ENCODE measurements at regions not wholly inside any gene's neighbourhood (a gene's known extent, or its start where the extent isn't known, plus 50 kb on each side); places are given as distances from the start of the nearest gene placed in this dataset.
"Not testable (repeated sequence)": the region's sequence is repeated elsewhere in the genome, so short reads cannot be mapped to it uniquely, and the experiment has no call there.

DNA sequence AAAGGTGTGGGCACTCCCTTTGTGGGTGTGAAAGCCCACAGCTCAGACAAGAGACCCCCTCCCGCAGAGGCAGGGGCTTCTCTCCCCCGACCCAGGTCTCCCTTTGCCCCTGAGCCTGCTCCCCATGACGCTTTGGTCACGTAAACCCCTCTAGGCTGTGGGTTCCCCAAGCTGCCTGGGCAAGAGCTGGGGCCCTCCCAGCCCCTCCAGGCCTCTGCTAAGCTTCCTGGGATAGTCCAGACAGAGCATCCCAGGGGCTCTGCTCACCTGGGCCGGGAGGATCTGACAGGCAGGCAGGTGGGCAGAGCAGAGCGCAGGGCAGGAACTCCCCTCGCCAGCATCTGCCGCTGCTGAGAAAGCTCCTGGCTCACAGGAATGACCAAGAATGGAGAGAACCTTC is 177.3 kb downstream of the BANP start:
- FAIRE-seq = no peak

DNA sequence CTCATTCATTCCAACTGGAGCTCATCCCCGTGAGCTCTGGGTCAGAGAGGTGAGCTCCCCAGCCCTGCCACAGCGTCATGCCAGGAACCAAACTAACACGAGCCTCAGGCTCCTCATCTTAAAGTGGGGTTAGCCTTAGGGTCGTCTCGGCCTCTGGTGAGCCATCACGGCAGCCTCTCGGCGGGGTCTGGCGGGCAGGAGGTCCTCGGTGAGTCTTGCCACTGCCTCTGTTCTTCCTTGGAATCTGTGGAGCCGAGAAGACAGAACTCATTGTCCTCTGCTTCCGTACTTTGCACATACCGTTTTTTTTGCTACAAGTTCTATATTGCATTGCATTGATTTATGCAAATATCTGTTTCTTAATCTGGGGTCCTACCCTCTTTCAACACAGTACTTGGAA is 177.9 kb downstream of the BANP start:
- not testable (repeated sequence) for FAIRE-seq

DNA sequence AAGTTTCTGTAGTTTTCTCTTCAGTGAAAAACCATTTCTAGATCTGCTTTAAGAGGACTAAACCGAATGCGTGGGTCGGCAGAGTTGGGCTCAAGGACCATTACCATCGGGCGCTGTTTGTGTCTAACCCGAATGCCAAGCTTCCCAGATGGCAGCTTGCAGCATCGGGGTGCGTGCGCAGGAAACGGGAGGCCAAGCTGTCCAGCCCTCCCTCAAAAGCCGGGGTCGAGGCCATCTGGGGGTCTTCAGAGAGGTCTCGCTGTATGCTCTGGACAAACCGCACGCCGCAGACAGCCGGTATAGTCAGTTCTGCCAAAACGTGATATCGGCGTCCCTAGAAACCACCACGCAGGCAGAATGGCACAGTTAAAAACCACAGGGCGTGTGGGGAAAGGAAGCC is 178.8 kb downstream of the BANP start:
- FAIRE-seq = no peak

DNA sequence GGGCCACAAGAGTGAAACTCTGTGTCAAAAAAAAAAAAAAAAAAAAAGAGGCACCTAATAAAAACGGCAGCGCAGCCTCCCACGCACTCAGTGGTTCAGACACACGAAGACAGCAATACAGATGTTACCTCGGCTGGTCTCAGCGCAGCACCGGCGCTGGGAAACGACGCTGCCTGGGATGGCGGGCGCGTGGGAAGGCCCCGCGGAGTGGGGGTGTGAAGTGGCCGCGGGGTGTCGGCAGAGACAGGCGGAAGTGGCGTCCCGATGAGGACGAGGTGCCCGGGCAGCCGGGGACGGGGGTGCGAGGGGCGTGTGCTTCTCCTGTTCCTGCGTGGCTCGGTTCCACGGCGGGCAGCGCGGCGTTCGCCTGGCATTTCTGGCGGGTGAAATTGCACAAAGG is 179.4 kb downstream of the BANP start:
- no peak for FAIRE-seq

DNA sequence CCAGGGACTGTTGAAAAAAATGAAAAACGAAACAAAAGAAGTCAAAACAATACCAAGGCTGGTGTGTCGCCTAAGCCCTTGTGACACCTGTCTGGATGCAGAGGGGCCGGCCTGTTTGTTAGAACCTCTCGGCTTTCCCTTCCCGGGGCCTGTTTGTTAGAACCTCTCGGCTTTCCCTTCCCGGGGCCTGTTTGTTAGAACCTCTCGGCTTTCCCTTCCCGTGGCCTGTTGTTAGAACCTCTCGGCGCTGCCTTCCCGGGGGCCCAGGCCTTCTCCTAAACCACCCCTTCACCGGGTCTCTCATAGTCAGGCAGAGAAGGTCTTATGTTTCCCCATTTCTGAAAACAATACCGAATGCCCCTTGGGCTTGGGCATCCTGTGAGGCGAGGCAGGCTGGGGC is 180.0 kb downstream of the BANP start:
- FAIRE-seq = no peak

DNA sequence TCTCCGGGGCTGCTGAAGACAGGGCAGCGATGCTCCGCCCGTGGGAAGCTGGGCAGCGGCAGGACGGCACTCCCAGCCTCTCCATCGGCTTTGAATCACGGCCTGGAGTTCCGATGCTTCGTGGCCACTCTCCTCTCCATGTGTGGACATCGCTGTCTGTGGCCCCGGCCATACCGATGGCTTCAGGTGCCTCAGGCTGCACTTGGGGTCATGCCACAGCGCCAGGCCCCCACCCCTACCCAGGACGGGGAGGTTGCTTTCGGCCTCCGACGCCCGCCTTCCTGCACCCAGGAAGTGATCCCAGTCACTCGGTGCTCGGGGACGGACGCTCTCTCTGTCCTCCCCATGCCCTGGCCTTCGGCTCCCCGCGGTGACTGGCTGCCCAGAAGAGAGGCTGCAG is 180.7 kb downstream of the BANP start:
- FAIRE-seq = no peak

DNA sequence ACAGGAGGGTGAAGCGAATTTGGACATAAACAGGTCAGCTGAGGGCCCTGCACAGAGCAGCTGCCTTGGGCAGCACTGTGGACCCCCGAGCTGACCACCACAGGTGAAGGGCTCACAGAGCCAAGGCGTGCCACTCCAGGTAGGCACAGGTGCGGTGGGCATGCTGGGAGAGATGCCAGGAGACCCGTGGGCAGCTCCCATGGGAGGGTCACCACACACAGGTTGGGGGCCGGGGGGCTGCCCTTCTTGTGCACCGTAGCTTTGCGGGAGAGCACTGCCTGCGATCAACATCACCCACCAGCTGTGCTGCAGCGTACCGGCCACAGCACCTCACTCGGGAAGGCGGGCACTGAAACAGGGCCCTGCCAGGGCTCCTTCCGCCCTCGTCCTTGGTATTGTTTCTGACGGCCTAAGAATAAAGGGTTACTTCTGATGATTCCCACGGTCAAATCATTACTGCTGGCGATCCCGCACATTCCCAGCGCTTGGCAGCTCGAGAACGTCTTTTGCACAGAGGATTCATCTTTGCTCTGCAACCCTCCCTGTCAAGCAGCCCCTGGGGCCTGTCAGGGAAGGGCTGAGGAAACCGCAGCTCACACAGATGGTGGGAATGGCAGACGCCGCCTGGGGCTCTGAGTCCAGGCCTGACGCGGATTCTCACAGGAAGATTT is 181.7 kb downstream of the BANP start:
- FAIRE-seq = no peak

DNA sequence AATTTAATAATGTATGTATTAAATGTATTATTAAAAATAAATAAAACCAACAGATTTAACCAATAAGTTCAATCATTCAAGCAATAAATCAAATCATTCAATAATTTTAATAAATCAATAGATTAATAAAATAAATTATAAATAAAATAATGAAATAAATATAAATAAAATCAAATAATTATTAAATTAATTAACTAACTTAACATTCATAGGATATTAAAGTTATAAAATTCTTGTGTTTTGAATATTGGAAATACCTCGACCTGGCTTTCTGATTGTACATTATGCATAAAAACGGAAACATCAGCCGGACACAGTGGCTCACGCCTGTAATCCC is 182.2 kb downstream of the BANP start:
- peak; percentile 76 for FAIRE-seq

DNA sequence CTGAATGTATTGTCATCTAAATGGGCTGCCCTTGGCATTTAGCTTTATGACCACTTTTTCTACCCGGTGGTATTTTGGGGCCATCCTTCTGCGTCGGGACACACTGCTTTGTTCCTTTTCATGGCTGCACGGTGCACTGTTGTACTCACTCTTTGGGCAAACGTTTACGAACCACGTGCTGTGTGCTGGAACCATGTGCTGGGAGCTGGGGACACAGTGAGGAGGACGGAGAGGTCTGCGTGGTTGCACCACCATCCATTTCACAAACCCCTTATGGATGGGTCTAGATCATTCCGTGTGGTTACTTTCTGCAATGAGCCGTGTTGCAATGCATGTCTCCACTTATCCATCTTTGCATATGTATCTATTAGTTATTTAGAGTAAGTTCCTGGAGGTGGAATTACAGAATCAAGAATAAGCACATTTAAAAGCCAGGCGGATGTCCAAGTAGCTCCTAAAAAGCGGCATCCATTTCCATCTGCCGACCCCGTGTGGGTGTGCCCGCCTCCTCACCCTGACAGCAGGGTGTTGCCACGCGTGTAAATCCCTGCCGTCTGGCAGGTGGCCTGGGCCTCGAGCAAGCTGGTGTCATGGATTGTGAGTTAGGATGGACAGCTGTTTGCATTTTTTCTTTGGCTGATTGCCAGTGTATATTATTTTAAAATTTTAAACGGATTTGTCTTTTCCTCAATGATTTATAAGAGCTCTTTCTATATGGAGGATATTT is 183.1 kb downstream of the BANP start:
- FAIRE-seq = not testable (repeated sequence)

DNA sequence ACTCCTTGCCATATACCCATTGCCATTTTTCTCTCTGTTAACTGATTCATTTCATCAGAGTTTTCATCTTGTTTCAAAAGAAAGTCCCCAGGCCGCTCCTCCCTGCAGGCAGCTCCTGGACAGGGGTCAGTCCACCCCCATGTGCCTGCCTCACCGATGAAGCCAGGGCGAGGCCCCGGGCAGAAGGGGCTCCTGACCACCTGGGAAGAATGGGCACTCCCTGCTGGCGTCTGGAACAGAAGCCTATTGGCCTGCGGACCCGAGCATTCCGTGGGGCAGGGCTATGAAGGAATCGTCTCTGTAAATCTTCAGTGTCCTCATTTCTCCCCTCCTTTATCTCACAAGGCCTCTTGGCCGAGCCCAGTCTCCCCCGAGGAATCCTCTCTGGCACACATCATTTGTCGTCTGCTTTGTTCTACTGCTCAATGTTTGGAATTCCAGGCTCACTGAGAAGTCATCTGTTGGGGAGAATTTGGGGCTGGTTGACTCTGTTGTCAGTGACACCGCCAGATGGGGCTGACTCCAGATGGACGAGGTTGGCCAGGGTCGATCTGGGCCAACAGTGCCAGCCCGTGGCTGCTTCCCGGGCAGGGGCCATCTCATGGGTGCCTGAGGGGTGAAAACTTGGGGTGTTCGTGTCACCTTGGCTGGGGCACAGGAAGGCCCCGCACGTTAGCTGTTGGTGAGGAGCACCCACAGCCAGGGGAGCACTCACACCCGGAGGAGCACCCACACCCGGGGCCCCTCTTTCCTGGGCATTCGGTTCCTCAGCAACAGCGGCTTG is 183.9 kb downstream of the BANP start:
- FAIRE-seq = not testable (repeated sequence)

DNA sequence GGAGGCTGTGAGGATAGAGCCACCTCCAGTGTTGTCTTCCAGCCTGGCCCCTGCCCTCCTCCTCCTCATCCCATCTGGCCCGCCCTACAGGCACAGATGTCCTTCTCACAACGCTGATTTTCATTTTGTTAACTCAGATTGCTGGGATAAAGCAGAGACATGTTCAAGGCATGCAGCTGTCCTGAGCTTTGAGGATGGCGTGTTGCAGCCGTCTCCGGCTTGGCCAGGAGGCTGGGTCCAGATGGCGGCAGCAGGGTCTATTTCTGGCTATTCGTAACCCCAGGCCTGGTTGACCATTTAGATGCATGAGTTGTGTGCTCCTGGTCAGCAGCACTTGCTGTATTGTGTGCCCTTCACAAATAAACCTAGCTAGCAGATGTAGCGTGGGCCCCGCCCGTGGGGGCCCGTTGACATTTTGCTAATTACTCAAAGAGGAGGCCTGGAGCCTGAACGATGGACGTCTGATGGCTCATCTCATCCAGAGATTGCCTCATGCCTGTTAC is 185.0 kb downstream of the BANP start:
- not testable (repeated sequence) for FAIRE-seq

DNA sequence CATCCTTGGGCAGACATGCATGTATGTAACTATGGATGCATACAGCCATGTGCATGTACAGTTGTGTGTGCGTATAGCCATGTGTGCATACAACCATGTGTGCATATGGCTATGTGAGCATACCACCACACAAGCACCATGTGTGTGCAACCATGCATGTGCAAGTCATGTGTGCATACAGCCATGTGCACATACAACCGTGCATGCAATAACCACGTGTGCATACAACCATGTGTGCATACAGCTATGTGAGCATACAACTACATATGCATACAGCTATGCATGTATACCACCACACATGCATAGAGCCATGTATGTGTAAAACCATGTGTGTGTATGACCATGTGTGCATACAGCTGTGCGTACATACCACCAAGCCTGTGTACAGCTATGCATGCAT is 185.7 kb downstream of the BANP start:
- not testable (repeated sequence) for FAIRE-seq

DNA sequence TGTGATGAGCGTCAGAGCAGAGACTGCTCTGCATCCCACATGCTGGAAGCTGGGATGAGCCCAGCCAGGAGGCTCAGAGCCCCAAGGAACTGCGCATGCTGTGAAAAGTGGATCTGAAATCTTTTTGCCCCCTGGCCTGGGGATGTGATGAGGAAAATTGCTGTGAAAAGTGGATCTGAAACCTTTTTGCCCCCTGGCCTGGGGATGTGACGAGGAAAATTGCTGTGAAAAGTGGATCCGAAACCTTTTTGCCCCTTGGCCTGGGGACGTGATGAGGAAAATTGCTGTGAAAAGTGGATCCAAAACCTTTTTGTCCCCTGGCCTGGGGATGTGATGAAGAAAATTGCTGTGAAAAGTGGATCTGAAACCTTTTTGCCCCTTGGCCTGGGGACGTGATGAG is 187.9 kb downstream of the BANP start:
- not testable (repeated sequence) for FAIRE-seq

DNA sequence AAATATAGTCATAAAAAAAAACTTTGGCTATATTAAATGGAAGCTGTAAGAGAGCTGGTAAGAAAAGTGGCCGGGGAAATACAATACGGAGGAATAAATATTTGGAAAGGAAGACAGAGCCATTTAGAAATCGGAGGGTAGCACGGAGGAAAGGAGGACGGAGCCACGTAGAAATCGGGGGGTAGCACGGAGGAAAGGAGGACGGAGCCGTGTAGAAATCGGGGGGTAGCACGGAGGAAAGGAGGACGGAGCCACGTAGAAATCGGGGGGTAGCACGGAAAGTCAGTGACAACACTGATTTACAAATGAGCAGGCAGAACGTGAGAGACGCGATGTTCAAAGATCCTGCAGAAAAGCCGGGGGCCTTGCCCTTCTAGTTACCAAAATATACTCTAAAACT is 189.0 kb downstream of the BANP start:
- FAIRE-seq = not testable (repeated sequence)

DNA sequence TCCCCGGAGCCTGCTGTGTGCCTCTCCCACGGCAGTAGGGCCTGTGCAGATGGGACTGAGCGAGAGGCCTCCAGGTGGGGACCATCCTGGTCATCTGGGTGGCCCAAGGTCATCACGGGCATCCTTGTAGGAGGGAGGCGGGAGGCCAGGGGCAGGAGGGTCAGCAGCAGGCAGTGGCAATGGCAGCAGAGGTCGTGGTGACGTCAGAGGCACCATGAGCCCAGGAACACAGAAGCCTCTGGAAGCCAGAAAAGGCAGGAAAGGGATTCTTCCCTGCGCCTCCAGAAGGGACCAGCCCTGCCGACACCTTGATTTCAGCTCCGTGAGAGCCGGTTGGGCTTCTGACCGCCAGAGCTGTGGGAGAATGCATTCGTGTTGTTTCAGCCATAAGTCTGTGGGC is 190.3 kb downstream of the BANP start:
- no peak for FAIRE-seq

DNA sequence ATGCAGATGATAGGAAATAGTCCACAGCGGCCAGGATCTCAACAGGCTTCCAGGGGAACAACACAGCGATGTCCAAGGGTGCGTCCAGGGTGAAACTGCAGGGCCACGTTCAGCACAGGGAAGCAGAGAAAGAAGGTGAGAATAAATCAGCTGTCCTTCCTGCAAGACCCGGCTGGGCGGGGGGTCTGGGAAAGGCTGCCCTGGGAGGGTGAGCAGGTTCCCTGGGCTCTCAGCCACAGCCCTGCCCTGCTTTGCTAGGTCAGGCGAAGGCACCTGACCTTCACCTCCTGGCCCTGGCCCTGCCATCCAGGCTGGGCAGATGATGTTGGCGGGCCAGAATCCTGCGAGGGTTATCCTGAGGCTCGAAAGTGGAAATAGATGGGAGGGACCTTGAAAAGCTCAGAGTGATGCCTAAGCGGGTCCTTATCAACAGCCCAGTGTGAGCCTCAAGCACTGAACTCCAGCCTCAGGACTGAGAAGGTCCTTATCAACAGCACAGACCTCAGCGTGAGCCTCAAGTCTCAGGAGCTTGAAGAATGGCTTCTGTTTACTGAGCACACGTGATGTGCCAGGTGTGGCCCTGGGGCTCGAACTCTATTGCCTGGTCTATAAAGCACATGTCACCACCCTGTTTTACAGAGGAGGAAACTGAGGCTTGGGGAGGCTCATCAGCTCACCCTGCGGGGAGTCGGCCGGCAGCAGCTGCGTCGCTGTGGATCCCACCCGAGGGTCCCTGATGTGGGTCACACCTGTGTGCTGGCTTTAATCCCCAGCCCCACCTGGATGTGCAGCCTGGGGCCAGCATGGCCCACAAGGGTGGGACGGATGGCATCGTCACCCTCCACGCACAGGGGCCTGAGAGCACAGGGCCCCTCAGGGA is 191.1 kb downstream of the BANP start:
- not testable (repeated sequence) for FAIRE-seq

DNA sequence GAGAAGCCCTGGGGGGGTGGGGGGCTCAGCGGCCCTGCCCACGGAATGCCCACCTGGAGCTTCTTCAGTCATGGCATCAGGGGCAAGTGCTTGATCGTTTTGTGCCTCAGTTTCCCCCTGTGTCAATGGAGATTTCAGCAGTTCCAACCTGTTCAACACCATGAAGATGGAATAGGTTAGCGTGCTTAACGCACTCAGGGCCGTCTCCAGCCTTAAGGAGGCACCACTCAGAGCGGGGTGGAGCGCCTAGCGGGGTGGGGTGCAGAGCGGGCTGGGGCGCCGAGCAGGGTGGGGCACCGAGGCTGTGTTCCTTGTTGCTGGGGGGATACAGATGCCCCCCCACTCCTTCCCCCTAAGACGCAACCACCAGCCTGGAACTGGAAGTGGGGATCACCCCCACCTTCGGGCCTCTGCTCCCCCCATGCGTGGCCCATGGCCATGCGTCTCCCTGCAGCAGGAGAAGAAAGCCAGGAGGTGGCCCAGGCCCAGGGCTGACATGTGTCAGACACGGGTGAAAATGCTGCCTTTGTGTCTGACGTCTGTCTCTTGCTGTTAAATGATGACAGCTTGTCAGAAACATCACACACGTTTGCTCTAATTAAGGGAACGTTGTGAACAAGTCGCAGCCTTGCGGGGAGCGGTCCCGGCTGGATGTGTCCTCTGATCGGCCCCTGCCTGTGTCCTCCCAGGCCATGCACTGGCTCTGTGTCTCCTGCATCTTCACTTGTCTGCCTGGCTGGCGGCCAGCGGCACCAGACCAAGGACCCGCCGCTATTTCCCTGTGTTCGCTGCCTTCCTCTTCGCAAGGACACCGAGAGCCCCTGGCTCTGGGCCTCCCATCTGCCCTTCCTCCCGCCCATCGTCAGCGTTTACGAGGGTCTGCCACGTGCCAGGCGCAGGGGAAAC is 192.1 kb downstream of the BANP start:
- FAIRE-seq = not testable (repeated sequence)

DNA sequence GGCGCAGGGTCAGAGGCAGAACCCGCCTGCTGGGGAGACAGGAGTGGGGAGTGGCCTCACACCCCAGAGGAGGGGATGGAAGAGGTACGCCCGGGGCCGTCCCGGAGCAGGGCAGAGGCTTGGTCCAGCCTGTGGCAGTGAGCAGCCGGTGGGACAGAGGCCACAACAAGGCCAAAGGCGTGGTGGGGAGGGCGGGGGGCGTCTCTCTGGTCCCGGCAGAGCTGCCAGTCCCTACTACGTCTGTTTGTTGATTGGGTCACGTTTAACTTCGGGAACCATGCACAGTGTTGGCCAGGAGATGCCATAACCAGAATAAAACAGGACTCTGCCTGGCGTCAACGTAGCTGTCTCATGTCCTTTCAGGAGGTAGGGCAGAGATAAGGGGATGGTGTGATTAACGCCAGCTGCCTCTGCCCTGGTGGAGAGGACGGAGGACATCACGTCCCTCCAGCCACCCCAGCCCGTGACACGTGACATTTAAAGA is 192.8 kb downstream of the BANP start:
- FAIRE-seq = no peak

DNA sequence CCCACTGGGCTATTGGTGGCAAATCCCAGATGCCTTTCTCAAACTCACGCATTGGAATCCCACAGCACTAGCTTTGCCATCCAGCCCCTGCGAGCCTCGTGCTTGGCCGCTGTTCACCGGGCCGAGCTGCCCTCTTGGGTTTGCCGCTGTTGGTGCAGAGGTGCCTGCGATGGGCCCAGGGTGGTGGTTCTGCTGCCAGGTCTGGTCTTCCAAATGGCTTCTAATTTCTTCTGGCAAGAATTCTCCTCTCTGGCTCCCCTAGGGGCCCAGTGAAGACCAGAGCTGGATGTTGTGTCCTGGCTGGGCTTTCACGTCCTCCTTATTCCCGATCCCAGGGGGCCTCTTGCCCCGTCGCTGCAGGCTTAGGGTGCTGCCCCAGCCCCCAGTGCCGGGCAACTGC is 194.1 kb downstream of the BANP start:
- FAIRE-seq = not testable (repeated sequence)

DNA sequence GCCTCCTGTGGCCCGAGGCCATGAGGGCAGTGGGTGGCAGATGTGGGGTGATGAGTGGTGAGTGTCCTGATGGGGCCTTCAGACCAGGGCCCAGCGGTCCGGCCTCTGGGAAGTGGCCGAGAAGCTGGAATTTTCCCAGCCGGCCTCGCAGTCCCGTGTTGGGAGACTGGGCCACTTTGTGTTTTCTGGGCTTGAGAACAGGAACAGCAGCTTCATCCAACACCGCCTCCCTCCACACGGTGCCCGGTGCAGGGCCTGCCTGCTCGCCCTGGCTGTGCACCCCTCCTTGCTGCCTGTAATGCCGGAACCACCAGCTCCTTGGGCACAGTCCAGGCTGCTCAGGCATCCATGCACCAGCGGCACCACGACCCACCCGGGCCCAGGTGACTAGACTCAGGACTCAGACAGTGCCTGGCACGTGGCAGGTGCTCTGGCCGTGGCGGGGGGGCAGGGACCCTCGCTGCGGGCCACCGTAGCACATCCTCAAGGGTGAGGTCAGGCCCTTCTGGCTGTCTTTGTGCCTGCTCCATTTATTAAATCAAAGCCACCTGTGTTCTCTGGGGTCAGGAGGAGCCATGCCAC is 194.7 kb downstream of the BANP start:
- not testable (repeated sequence) for FAIRE-seq

DNA sequence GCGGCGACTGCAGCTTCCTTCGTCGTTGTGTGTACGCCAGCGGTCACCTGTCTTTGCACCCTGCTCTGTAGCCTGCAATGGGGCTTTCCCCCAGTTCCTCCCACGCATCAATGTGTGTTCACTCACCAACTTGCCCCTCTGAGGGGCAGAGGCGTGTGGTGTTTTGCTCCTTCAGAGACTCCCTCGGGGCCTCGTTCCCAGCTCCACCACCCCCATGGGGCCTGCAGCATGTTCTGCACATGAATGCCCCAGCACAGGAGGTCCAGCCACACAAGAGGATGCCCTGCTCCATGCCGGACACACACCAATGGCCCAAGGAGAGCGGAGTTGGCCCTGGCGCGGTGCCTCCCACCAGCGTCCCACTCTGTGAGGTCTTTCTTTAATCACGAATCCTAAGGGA is 196.8 kb downstream of the BANP start:
- FAIRE-seq = not testable (repeated sequence)
